ENCODE measurements at regions not wholly inside any gene's neighbourhood (a gene's known extent, or its start where the extent isn't known, plus 50 kb on each side); places are given as distances from the start of the nearest gene placed in this dataset.

DNA sequence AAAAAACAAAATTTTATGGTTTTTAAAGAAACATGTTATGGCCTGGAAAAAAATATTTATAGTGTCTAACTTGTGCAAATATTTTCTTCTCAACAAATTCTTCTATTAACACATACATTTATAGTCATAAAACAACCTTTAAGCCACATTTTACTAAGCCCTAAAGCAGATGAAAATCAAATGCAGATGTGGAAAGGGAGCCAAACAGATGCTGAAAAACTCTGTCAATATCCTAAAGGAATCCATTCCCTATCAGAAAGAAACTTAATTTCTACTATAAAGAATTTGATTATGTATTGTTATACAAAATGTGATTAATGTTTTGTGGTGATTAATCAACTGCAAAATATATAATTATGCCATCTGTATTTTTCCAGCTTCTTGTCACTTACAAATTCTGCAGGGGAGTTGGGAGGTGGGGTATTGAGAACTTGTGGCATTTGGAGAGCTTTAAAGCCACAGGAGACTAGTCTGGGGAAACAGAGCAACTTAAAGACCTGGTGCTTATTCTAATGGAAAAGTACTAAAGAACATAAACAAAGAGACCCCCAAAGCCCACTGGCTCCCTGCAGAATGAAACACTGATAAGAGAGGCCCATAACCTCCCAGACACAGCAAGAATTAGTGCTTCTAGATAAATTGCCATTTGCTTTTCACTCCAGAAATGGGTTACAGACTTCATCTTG is 1721.0 kb upstream of the PIK3C3 start:
- H3K27ac ChIP-seq: no peak overlapping the region
- in situ Hi-C loops (cut with MboI; ENCODE audit: low pct_ligation_motif_present in 1 of 4, low pct_unique_long_range_greater_than_20kb in 1 of 4, low sequenced_read_pairs in 3 of 4): no loop called here
- H3K36me3 ChIP-seq: no peaks in the 10 kb centered on the region
- TF ChIP-seq POLR2AphosphoS5 (IDR thresholded peaks at IDR 0.05) (no peak), POLR2A (IDR thresholded peaks at IDR 0.05) (no peak), EP300 (IDR thresholded peaks at IDR 0.05; ENCODE audit: low read depth) (no peak)
- TF ChIP-seq, protein P1, sequence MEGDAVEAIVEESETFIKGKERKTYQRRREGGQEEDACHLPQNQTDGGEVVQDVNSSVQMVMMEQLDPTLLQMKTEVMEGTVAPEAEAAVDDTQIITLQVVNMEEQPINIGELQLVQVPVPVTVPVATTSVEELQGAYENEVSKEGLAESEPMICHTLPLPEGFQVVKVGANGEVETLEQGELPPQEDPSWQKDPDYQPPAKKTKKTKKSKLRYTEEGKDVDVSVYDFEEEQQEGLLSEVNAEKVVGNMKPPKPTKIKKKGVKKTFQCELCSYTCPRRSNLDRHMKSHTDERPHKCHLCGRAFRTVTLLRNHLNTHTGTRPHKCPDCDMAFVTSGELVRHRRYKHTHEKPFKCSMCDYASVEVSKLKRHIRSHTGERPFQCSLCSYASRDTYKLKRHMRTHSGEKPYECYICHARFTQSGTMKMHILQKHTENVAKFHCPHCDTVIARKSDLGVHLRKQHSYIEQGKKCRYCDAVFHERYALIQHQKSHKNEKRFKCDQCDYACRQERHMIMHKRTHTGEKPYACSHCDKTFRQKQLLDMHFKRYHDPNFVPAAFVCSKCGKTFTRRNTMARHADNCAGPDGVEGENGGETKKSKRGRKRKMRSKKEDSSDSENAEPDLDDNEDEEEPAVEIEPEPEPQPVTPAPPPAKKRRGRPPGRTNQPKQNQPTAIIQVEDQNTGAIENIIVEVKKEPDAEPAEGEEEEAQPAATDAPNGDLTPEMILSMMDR (IDR thresholded peaks at IDR 0.05): no peak
- H3K4me1 ChIP-seq: no peaks in the 10 kb centered on the region
- no peaks in the 10 kb centered on the region for H3K9me3 ChIP-seq
- DNase-seq: no peak
- intact Hi-C loops (cut with DNase I; ENCODE audit: low total_unique reads): no loop called here
- H3K4me3 ChIP-seq: no peak overlapping the region
- no peaks in the 10 kb centered on the region for H3K27me3 ChIP-seq

DNA sequence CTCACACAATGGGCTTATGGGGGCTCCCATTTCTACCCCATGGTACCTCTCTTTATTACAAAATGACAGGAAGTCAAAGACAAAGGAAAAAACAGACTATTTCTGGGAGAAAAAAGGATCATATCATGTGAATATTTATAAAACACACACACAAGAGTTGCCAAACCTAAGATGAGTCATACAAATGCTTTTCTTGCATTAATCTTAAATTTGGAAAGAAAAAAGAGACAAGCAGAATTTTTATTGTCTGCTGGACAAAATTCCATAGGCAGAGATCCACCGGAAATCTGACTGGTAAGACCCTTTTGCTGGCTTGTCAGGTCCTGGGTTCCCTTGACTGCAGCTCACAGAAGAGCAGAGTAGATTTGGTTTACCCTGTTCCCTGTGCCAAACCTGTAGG is 1732.3 kb upstream of the PIK3C3 start:
- in situ Hi-C loops (cut with MboI; ENCODE audit: low pct_ligation_motif_present in 1 of 4, low pct_unique_long_range_greater_than_20kb in 1 of 4, low sequenced_read_pairs in 3 of 4): no loop called here
- WGBS, 2 donors (ENCODE audit: low coverage in 1 of 2): 50 to 63% methylated on average over 1 of the region's 1 CpG
- DNase-seq: no peak

GRCh38 chr18:40216856-40217255 is 1738.2 kb upstream of the PIK3C3 start:
- TF ChIP-seq EP300 (IDR thresholded peaks at IDR 0.05; ENCODE audit: low read depth): no peak
- TF ChIP-seq, protein P1 (IDR thresholded peaks at IDR 0.05): no peak
- TF ChIP-seq POLR2AphosphoS5 (IDR thresholded peaks at IDR 0.05): no peak
- no peak for TF ChIP-seq POLR2A (IDR thresholded peaks at IDR 0.05)
- 16 to 24% methylated on average over 1 of the region's 1 CpG for WGBS, 2 donors (ENCODE audit: low coverage in 1 of 2)
- Histone ChIP-seq H3K27me3 (no peaks in the 10 kb centered on the region), H3K27ac (no peak overlapping the region), H3K4me1 (no peaks in the 10 kb centered on the region), H3K9me3 (no peaks in the 10 kb centered on the region), H3K4me3 (no peak overlapping the region), H3K36me3 (no peaks in the 10 kb centered on the region)
- intact Hi-C loops (cut with DNase I; ENCODE audit: low total_unique reads) (no loop called here), in situ Hi-C loops (cut with MboI; ENCODE audit: low pct_ligation_motif_present in 1 of 4, low pct_unique_long_range_greater_than_20kb in 1 of 4, low sequenced_read_pairs in 3 of 4) (no loop called here)
- DNase-seq: no peak

More for the DNA sequence above, 1732.3 kb upstream of the PIK3C3 start:
- Histone ChIP-seq H3K4me1 (no peaks in the 10 kb centered on the region), H3K9me3 (no peaks in the 10 kb centered on the region), H3K4me3 (no peak overlapping the region), H3K27ac (no peak overlapping the region), H3K27me3 (no peaks in the 10 kb centered on the region), H3K36me3 (no peaks in the 10 kb centered on the region)
- intact Hi-C loops (cut with DNase I; ENCODE audit: low total_unique reads): no loop called here
- no peak for TF ChIP-seq POLR2AphosphoS5 (IDR thresholded peaks at IDR 0.05)
- TF ChIP-seq POLR2A (IDR thresholded peaks at IDR 0.05): no peak
- TF ChIP-seq, protein P1 (IDR thresholded peaks at IDR 0.05): no peak
- TF ChIP-seq EP300 (IDR thresholded peaks at IDR 0.05; ENCODE audit: low read depth): no peak

- Histone ChIP-seq H3K9me3 (no peaks in the 10 kb centered on the region), H3K4me1 (no peaks in the 10 kb centered on the region), H3K27me3 (no peaks in the 10 kb centered on the region), H3K27ac (no peak overlapping the region), H3K36me3 (no peaks in the 10 kb centered on the region), H3K4me3 (no peak overlapping the region)
- no peak for TF ChIP-seq EP300 (IDR thresholded peaks at IDR 0.05; ENCODE audit: low read depth)
- DNase-seq: no peak
- WGBS, 2 donors (ENCODE audit: low coverage in 1 of 2): 77% methylated on average over 4 of the region's 4 CpGs; no CpG with 5 or more reads in 1 of the 2 donors
- intact Hi-C loops (cut with DNase I; ENCODE audit: low total_unique reads) (no loop called here), in situ Hi-C loops (cut with MboI; ENCODE audit: low pct_ligation_motif_present in 1 of 4, low pct_unique_long_range_greater_than_20kb in 1 of 4, low sequenced_read_pairs in 3 of 4) (no loop called here)
These were observed 1739.1 kb upstream of the PIK3C3 start for GRCh38 chr18:40215979-40216378.

DNA sequence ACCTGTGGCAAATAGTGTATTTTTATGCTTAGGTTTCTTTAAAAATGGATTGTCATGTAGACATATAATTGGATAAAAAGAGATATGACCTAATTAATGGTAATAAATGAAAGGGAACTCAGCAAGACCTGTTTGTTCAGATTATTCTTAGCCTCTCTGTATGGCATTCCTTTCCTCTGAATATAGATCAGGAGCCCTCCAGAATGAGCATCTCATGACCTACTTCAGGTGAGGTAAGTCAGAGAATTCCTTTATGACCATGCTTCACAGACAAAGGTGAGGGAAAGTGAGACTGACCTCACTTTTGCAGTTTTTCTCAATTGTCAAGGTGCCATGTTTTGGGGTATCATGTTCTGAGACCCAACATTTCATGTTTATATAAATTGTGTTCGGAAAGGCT is 1744.3 kb upstream of the PIK3C3 start:
- Histone ChIP-seq H3K4me1 (no peaks in the 10 kb centered on the region), H3K27me3 (no peaks in the 10 kb centered on the region), H3K4me3 (no peak overlapping the region), H3K9me3 (no peaks in the 10 kb centered on the region), H3K27ac (no peak overlapping the region), H3K36me3 (no peaks in the 10 kb centered on the region)
- in situ Hi-C loops (cut with MboI; ENCODE audit: low pct_ligation_motif_present in 1 of 4, low pct_unique_long_range_greater_than_20kb in 1 of 4, low sequenced_read_pairs in 3 of 4) (no loop called here), intact Hi-C loops (cut with DNase I; ENCODE audit: low total_unique reads) (no loop called here)
- TF ChIP-seq, protein P1 (IDR thresholded peaks at IDR 0.05): no peak
- TF ChIP-seq EP300 (IDR thresholded peaks at IDR 0.05; ENCODE audit: low read depth) (no peak), POLR2A (IDR thresholded peaks at IDR 0.05) (no peak), POLR2AphosphoS5 (IDR thresholded peaks at IDR 0.05) (no peak)
- no peak for DNase-seq
- WGBS, 2 donors (ENCODE audit: low coverage in 1 of 2): 63 to 70% methylated on average over 1 of the region's 1 CpG
